Stimulated activated CD8-positive, alpha-beta memory T cell treated with anti-CD3 and anti-CD28 coated beads, Interleukin-4, amount 100 ng/mL, for 4 hours (primary cell): ENCODE measurements at regions not wholly inside any gene's neighbourhood (a gene's known extent, or its start where the extent isn't known, plus 50 kb on each side); places are given as distances from the start of the nearest gene placed in this dataset.

Experiments
- DNase-seq, 2 donors: peaks; one replicate each; pipeline ENCODE4 v3.0.0-alpha.2; 2020; ENCODE audit warnings: low read depth in 2 of 2, low spot score in 1 of 2

DNA sequence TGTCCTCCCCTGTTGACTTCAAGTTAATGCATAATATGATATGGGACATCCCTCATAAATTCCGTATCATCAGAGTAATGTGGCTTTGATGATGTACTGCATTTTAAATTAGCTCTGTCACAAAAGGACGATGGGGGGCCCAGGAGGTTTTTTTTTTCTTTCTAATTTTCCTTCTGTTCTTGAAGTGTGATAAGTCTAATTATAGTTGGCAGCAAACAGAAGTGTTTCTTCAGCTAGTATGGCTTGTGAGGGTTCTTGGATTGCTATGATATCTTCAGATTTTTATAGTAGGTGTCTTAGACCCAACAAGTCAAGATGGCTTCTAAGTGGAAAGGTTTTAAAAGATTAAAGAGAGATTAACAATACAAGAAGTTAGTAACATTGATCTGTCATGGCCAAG lies 796.2 kb upstream of the RBFOX1 start:
- no peak for DNase-seq

DNA sequence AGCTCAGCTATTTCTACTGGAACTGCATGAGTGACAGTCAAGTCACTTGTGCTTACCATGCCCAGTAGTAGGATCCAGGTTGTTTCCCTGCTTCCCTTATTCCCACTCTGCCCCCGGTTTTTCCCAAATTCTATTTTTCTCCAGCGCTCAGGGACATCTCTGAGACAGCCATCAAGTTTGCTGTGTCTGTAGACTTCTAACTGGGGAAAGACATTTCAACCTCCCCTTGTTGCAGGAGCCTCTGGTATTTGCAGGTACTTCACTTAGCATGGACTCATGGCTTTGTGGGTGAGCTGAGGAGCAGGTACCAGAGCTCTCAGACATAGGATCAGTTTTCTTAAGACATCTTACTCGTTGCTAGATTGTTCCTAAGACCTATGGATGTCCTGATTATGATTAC lies 801.6 kb upstream of the RBFOX1 start:
- DNase-seq, result no peak

DNA sequence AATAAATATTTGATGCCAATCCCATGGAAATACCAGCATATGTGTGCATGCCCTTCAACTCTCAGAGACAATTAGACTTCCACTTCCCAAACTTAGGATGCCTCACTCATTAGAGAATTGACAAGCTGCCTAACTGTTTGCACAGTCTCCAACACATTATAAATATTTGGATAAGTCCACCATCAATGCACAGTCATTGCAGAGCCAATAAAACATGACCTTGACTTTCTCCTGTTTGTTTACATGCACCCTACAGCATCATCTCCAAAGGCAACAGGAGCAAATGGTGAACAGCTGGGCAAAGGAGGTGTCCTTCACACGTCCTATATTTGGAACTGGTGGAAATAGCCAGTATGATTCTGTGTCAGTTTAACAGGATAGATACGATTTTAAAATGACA lies 804.4 kb upstream of the RBFOX1 start:
- no peak for DNase-seq

DNA sequence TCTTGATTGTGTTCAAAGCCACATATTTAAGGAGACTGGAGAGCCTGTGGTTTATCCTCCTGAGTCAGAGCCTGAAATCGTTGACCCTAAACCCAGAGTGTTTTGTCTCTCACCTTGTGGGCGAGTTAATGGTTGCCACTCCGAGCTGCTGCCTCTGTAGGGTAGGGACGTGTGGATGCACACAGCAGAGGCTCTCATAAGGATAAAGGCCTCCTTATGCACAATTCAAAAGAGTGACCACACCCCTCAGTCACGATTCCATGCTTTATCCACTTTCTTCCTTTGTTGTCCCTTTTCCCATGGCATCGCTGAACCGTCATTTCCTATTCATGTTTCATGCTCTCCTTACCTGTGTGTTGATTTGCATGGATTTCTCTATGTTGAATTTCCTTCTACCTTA lies 805.0 kb upstream of the RBFOX1 start:
- DNase-seq, result no peak

DNA sequence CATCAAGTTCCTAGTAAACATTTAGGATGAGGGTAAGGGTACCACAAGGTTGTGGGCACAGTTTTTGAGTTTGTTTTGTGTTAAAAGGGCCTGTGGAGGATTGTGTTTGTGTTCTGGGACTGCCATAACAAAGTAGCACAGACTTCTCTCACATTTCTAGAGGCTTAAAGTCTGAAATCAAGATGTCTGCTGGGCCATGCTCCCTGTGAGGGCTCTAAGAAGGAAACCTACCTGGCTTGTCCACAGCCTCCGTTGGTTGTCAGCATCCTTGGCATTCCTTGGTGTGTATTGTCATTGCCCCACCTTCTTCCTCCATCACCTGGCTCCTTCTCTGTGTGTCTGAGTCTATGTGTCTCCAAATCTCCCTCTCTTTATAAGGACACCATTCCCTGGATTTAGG lies 808.1 kb upstream of the RBFOX1 start:
- DNase-seq, result no peak

DNA sequence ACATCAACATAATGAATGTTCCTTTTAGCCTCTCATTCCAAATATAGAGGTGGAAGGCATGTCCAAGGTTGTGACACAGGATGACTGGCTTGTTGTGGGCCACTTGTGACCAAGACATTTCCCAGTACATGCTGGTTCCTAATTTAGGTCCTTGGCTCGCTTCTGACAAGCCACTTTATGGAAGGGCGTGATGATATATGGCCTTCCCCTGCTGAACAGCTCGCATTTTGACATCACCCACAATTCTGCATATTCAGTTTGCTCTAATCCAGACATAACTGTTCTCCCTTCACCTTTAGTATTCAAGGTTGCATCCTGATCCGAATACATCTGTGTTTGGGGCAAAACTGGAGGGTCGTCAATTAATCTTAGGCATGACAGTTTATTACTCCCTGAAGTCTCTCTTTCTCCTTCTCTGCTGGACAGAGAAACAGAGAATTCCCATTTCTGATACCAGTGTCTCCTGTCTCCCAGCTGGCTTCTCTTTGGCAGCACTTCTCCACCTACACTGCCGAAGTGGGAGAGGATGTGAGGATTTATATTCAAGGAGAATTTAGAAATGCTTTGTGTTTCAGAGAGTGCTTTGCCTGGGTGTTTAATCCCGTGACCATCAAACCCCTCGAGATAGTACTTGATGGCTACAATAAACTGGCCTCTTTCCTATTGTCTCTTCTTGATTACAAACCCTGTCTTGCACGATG lies 815.5 kb upstream of the RBFOX1 start:
- DNase-seq, result no peak

DNA sequence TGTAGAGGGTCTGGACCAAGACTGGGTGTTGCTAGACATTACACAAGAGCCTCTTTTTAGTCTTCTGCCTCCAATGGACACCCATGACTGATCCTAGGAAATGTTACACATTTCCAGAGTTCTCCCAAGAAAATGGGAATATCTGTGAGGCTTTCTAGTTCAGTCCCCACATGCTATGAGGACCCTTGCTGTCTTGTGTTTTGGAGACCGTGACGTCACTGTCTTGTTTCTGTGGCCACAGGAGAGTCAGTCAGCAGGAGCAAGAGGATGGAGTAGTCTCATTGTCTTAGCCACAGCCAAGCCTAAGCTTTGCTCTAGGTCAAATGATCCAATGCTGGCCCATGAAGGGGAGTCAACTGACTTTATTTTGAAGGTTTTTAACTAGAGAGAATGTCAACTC lies 820.1 kb upstream of the RBFOX1 start:
- DNase-seq, result no peak

DNA sequence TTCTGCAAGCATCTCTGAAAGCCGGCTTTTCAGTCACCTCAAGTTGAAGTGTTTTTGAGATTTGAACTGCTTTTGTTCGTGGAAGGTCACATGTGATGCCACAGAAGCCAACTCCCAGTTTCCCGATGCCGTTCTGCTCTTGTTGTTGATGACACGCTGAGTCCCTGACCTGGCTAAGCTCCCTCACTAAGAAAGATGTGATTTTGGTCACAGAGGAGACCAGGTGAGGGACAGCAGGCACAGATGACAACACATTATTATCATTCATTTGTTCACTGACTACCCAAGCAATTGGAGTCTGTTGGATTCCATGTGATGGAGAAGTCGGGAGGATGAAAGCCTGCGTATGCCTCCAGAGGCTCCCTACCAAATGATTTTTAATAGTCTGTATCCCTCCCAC lies 822.4 kb upstream of the RBFOX1 start:
- DNase-seq, result no peak

DNA sequence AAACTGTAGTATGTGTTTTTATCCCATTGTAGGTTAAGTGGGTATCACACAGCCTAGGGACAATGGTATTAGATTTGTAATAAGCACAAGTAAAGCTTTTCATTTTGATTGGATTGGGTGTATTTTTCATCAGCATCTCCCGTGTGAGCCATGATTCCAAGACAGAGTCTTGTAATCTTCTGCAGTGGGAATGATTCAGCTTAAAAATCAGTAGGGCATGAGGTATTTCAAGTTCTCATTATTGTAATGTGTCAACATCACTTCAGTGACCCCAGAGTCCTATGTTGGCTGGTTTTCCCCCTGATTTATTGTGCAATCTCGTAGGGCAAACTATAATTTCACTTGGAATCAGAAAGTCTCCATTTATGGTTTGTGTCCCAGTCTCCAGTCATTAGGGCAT lies 833.2 kb upstream of the RBFOX1 start:
- DNase-seq, result no peak

DNA sequence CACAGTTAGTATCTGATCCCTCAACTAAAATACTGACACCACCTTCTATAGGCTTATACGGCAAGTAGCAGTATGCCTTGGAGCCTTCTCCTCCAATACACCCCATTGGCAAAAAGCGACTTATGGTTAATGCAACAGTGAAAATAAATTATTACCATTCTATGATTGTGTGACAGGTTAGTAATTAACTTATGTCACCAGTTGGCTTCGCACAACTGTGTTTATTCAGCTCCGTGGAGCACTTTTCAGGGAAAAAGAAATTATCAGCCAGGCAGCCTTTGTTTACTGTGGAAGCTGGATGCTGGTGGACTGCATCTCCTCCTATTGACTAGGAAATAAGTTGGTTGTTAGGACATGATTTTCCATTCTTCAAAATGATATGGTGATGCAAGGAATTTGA lies 833.8 kb upstream of the RBFOX1 start:
- no peak for DNase-seq

DNA sequence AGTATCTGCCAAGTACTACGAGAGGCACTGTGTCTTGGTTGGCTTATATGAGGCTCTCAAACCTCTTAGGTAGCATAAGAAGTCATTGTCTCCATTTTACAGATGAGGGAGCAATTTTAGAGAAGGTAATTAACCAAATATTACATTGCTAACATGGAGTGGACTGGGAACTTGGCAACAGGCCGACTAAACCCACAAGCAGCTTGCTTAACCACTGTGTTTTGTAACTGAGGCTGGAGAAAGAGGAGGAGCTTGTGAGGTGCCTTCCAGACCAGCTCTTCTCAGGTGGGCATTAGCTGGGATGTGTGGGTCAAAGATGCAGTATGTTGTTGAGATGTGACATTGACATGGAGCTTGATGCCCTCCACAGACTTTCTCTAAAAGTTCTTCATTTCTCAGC lies 835.6 kb upstream of the RBFOX1 start:
- no peak for DNase-seq

DNA sequence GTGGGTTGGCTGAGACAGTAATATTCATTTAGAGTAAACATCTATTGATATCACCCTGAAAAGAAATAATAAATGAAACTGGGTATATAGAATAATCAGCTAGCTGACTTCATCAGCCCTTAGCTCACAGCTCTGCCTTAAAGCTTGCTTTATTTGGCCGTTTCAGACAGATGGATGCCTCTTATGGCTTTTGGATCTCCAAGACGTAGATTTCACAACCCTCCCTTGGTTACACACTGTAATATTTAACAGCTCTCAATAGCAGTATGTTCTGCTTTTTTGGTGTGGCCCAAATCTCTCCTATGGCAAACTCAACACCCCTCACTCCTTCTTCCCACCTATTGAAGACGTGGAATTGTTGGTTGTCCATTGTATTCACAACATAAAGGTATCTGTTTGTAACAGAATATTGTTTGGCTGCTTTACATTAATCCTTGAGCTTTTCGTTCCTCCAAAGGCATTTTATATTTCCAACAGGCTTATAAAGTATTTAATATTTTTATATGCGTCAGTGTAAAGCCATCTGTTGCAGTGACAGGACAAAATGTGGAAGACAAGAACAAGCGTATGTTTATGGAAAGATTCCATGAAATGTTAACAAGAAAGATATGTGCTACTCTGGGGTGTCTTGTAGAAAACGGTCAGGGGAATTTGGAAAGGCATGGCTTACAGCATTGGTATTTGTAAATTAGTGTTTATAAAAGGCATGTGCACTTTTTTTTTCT lies 837.0 kb upstream of the RBFOX1 start:
- no peak for DNase-seq

DNA sequence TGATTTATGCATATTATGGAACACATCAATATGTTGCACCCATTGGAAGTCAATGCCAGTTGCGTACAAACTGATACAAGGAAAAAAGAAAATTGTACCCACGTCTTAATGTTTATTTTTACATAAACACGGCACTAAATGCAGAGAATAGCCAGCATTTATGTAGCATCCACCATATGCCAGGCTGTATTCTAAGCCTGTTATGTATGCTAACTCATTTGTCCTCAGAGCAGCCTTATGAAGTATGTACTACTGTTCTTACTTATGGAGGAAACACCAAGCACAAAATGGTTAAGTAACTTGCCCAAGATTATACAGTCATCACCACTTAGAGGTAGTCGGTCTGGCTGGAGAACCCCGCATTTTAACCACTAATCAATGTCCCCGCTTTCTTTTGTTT lies 837.9 kb upstream of the RBFOX1 start:
- DNase-seq, result no peak

DNA sequence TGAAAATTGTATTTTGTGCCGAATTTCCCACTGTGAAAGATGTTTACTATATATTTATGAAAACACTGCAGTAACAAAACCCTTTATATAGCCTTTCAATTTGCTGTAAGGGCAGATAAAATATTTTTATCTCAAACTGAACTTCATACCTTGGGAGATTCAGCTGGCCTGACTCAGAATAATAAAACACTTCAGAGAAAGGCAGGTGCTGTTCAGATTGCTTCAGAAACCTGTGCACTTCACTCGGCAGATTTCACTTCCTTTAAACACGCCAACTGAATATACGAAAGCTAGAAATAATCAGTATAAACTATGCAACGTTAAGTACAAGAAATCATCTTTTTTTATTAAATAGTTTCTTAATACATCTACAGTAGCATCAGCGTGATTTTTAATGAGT lies 839.1 kb upstream of the RBFOX1 start:
- DNase-seq, result no peak

DNA sequence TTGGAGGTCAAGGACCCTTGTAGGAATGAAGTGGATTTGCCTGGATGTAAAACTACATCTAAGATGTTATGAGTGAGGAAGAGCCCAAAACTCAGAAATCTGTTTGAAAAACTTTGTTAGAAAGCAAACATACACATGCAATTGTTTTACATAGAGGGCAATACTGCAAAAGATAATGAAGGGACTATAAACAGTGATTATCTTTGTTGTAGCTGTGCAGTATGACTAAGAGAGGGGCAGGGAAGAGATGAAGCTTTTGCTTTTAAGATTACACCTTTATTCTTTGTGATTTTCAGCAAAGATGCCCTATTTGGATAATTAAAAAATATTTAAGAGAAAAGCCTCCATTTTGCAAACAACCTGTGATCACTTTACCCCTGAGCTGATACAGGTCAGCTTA lies 839.9 kb upstream of the RBFOX1 start:
- DNase-seq, result no peak

DNA sequence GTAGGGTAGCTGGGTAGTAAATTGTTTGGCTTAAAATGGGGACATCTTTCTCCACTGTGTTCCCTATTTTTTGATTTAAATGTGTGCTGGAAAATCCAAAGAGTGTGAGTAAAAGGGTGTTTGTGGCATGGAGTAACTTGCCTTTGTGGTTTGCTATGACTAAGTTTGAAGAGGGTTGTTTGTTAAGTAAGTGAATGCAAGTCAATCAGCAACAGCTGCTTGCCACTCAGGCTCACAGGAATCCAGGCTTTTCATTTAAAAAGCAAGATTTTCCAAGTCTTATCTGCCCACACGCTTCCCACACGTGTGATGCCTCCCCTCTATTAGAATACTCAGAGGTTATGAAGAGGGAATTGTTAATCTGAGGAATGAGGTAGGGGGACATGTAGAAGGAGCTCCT lies 847.7 kb upstream of the RBFOX1 start:
- no peak for DNase-seq

DNA sequence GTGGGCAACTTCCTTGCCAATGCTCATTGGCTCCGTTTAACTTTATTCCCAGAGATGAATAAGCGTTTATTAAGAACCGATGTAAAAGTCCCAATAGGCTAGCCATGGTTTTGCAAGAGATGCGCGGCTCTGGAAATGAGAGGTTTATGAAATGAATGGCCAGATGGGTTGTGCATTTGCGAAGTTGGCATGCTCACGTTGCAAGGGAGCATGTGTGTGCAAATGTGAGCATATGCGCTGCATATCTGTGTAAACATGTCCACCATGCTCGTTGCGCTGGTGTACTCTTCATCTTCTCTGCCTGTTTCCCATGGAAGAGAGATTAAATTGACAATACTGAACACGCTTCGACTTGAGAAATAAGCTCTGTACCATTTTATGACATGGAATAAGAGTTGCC lies 848.6 kb upstream of the RBFOX1 start:
- no peak for DNase-seq

DNA sequence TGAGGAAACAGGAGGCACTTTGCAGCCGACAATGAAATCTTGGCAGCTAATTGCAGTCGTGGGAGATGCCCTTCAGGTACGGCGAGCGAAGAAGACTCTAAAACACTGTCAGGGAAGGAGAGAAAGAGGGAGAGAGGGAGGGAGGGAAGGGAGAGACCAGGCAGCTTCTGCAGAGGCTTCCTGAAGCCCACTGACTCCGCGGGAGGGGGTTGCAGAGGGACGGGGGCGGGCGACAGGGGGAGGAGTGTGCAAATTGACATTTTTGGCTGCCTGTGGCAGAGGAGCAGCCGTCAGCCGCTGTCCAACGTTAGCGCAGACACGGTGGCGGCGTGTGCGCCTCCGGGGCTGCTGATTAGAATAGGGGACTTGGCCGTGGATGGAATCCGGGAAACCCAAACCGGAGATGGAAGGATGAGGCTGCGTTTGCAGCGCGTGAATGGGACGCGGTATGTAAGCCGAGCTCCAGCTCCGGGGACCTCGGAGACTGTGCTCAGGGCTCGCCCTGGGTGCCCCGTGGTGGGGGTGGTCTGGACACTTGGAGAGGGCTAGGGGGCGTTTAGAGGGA lies 849.1 kb upstream of the RBFOX1 start:
- DNase-seq, result no peak

DNA sequence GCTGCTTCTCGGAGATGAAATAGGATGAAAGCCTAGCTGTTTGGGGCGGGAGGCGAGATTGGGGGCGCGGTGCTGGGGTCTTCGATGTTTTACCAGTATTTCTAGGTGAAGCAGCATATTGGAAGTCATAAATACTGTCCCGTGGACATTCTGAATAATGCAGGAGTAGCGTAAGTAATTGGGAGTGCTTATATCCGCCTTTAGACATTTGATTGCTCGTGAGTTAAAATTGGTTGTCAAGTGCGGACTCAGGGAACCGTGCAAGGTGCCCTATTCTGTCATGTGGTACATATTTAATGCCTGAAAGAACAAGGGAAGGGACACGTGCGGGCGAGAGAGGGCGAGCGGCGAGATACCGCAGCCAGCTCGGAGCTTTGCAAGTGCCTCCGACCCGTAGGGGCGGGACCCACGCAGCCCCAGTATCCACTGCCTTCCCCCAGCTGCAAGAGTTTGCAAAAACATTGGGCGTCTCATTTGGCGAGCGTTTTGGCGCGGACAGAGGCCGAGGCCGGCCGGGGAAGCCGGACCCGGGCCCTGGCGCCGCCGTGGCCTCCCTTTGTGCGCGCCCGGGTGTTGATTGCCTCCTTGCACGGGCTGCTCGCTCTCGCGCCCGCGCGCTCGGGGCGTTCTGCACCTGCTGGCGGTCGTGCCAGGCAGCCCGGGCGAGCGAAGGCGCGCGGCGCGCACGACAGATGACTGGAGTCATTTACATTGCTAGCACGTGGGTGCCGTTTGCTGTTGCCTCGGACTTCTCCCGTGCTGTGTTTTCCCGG lies 849.8 kb upstream of the RBFOX1 start:
- no peak for DNase-seq

DNA sequence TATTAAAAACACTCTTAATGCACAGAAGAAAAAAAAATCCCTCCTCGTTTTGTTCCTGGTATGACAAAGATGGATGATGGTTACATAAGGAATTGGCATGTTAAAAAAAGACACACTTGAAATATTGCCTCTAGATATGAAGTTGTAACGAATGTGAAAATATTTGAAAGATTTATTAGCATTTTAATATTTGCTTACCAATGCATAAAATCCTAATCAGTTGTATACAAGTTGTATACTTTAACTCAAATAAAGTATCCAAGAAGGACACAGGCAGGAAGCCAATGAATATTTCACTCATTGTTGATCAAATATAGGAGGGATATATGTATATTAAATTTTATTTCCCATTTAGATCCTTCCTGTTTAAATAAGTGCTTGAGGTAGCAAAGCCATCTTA lies 850.8 kb upstream of the RBFOX1 start:
- no peak for DNase-seq

DNA sequence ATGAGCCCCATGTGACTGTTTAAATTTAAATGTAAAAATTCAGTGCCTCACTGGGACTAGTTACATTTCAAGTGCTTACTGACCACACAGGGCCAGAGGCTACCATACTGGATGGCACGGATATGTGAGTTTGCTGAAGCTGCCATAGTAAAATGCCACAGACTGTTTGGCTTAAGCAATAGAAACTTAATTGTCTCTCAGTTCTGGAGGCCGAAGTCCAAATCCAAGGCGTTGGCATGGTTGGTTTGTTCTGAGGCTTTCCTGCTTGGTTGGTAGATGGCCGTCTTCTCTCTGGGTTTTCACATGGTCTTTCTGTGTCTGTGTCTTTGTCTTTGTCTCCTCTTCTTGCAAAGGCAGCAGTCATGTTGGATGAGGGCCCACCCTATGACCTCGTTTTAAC lies 878.9 kb upstream of the RBFOX1 start:
- no peak for DNase-seq
